Islet of Langerhans (tissue), 1 donor: ENCODE measurements at regions not wholly inside any gene's neighbourhood (a gene's known extent, or its start where the extent isn't known, plus 50 kb on each side); places are given as distances from the start of the nearest gene placed in this dataset.
"Not testable (repeated sequence)": the region's sequence is repeated elsewhere in the genome, so short reads cannot be mapped to it uniquely, and the experiment has no call there.

Experiments used
- FAIRE-seq: peaks from one replicate; lab custom pipeline; 2011; peaks lifted over from hg19 to GRCh38; lab: Jason Lieb, UNC

DNA sequence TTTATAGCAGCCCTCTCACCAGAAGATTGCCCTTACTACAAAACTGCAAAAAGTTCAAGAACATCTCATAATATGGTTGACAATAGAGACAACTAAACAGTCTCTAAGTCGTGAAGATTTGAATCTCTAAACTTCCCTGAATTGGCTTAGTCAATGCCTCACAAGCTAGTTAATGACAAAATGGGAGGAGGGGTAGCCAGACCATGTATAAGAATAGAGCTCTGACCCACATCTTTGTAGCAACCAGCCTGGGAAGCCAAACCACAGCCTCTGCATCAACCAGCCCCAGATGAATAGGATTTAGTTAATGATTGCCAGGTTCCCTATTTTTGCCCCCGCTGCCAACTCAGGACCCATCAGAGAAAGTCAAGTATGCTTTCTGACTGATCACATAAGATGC, 1265.9 kb upstream of the PCDH10 start:
- FAIRE-seq, result not testable (repeated sequence)

DNA sequence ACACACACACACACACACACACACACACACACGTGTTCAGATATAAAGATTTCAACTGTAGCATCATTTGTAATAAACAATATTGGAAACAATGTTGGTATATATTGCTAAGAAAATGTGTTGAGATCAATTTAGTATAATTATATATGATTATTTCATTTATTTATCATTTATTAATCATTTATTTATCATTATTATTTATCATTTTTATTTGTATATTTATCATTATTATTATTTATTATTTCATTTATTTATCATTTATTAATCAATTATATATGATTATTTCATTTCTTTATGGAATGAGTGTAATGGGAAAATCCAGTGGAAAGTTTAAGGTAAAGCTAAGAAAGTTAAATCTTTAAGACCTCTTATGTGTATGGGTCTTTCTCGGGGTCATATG, 1223.4 kb upstream of the PCDH10 start:
- FAIRE-seq, result not testable (repeated sequence)

DNA sequence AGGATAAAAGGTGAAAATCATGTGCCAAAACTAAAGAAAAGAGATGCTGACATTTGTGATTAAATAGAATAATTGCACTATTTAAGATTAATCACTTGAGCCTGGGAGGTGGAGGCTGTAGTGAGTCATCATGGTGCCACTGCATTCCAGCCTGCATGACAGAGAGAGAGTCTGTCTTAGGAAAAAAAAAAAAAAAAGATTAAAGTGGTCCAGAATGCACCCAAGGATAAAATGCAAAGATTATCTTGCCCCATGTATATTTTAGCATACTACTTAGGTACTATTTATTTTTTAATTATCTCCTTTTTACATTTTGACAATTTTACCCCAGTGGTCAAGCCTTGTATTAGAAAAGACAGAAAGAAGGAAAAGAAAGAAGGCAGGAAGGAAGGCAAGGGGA, 1181.4 kb upstream of the PCDH10 start:
- not testable (repeated sequence) for FAIRE-seq

DNA sequence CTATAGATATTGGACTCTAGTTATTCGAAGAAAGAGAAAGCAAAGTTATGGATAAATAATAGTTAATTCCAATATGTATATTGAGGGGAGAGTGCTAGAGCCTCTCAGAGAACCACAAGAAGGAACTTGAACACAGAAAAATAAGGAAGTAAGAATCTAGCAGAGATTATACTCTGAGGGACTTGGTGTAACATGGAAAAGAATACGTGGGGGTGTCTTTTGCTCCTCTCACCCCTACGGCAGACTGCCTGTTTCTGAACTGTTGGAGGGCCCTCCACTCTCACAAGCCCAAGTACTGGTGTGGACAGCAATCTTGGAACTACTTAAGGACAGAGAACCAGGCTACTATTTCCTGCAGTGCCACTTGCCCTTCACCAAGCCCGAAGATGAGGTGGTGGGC, 1174.4 kb upstream of the PCDH10 start:
- no peak for FAIRE-seq

DNA sequence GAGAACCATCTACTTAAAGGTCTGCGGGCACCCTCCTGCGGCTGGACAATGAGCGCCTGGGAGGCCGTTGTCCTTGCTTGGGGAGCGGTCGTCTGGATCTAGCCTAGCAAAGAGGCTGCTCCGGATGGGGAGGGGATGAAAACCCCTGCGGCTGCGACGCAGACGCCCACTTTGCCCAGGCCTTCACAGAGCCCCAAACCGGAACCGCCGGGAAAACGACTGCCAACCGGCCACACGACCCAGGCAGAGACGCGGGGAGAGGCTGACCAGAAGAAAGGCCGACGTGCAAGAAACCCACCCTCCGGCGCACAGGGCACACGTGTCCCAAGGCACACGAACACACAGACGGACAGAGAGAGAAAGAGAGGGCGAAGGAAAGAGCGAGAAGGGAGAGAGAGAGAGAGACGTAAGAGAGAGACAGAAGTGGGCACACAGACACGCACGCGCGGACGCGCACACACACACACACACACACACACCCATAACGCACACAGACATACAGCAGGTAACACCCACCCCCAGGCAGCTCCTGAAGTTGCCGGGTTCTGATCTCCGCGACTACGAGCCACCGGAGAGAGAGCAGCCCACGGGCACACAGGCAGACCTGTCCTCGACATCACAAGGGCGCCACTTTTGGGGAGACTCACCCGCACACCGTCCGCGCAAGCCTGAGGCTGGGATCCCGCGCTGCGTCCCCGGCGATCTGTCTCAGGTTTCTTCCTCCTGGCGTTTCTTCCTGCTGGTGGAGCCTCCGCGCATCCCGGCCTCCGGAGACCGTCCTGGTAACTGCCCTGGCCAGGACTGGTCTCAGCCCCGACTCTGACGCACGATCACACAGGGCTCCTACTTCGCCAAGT, 1173.6 kb upstream of the PCDH10 start:
- FAIRE-seq, result not testable (repeated sequence)

DNA sequence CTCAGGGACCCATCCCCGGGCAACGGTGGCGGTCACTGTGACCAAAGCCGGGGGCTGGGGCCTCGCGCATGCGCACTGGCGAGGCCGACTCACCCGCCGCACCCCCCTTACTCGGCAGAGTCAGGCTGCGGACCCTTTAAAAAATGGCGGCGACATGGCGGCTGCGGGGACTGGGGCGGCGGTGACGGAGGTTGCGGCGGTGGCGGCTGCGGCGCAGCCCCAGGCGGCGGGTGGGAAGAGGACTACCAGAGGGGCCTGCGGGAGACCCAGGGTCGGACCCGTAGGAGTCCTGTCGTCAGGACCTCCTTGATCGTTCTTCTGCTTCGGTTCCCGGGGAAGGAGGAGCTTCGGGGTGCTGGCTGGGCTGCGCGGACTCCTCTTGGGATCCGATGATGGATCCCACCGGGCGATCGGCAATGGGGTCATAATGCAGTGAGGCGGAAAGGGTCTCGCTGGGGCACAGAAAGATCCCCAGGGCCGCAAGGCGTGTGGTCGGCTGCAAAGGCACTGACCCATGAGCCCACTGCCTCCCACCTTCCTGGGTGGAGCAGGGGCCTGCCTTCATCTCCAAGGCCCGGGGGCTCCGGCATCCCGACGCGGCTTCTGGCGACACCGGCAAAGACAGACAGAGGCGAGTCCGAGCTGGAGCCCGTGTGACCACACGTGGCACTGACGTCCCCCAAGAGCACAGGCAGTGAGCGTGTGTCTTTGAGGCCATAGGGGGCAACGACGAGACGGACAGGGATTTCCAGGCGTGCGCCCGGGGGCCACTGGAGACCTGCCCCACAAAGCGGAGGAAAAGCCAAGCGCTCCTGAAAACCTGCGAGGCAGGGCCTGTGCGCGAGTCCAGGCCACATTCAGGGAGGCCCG, 1172.7 kb upstream of the PCDH10 start:
- FAIRE-seq, result not testable (repeated sequence)

DNA sequence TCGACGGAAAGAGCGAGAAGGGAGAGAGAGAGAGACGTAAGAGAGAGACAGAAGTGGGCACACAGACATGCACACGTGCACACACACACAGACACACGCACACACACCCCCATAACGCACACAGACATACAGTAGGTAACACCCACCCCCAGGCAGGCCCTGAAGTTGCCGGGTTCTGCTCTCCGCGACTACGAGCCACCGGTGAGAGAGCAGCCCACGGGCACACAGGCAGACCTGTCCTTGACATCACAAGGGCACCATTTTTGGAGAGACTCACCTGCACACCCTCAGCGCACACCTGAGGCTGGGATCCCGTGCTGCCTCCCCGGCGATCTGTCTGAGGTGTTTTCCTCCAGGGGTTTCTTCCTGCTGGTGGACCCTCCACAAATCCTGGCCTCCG, 1171.0 kb upstream of the PCDH10 start:
- FAIRE-seq, result no peak

DNA sequence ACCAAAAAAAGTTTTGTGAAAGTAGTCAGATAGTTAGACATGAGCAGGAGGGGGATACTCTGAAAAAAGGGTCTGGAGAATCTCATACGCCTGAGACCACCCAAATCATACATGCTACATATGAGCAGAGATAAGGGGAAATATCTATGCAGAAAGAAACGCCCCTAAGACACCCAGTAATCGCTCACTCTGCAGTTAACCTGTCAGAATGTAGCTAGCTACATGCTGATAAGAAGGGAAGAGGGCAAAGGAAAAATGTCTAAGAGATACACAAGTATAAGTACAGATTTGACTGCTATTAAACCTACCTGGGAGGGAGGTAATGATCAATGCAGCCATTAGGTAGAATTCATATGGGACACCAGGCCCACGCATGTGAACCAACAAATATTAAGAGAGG, 1159.5 kb upstream of the PCDH10 start:
- no peak for FAIRE-seq

DNA sequence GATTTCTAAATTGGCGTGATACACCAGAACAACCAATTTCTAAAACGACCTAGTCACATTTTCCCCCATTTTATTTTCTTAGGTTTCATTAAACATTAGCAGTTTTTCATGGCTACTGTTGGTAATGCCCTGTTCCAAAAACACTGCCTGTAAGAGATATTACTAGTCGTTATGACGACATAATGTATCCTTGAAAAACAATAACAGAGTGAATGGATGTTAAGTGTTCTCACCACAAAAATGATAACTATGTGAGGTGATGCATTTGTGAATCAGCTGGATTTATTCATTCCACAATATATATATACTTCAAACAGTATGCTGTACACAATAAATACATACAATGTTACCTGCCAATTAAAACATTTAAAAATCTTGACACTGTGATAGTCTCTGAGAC, 1147.6 kb upstream of the PCDH10 start:
- FAIRE-seq, result no peak

DNA sequence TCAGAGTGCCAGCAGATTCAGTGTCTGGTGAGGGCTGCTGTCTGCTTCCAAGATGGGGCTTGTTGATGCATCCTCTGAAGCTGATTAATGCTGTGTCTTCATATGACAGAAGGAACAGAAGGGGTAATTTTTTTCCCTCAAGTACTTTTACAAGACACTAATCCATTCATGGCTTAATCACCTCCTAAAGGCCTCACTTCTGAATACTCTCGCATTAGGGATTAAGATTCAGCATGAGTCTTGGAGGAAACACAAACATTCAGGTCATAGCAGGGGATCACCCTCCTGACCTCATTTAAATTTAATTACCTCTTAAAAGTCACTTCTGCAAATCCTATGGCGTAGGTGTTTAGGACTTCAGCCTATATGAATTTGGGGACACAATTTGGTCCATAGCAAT, 1145.5 kb upstream of the PCDH10 start:
- no peak for FAIRE-seq

DNA sequence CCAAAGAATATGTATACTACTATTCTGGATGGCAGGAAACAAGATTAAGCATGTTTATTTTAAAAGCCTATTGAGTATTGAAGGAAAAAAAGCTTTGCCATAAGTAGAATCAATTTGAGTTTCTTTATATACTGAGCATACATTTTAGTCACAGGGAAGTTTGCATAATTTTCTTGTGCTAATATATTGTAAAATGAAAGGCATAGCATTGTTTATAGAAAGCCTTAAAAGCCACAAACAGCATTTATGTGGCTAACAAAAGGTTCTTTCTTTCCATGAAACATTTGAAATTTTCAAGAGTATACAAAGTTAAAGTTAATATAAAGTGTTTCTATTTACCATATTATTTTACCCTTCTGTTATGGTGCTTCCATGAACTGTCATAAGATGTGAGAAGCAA, 1133.8 kb upstream of the PCDH10 start:
- FAIRE-seq, result no peak

DNA sequence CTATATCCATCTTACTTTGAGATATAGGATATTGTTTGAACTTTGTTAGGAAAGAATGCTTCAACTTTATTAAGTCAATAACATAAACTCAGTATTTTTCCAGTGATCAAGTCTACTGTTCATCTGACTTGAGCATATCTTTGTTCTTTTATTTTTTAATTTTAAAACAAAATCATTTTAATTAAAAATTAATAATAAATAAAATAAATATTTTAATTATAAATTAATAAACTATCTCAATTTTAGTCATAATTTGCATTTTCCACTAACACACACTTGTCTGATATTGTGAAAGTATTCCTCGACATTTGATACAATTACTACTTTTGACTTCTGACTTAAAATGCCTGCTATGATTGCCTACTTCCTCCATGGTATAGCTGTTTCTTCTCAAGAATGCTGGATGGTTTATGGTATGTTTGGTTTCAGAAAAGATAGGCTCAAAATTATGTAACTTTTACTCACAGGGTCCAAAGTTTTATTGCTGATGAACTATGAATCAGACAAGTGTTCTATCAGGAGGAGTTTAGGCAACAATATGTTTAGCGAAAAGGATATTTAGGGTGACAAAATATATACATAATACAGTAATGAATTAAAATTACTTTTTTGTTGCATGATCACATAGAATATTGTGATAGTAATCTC, 1132.3 kb upstream of the PCDH10 start:
- no peak for FAIRE-seq

DNA sequence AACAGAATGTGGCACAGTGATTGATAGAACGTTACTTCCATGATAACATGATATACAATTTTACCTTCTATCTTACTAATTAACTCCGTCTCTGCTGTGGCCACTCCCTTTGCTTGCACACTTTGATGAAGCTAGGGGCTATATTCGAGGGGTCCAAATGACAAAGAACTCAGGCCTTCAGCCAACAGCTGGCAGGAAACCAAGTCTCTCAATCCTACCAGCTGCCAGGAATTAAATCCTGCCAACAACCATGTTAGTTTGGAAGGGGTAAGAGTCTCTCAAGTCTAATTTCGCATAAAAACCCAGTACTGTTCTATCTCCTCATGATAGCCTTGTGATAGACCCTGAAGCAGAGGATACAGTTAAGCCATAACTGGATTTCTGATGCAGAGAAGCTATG, 1122.9 kb upstream of the PCDH10 start:
- no peak for FAIRE-seq

DNA sequence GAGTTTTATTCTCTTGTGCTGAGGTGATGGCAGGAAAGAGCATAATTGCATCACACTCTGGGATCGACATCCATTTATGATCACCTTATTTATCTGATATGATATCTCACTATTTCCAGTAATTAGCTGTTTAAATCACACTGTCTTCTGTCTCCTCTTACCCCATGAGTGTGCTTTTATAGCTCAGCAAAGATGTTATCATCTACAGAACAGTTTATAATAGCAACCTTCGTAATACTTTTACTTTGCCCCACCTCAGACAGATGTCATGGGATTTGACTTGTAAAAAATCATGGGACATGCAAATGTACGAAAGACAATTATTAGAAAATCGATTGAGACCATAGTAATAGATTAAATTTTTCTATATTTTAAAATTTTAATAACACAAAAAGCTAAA, 1122.3 kb upstream of the PCDH10 start:
- FAIRE-seq, result no peak

DNA sequence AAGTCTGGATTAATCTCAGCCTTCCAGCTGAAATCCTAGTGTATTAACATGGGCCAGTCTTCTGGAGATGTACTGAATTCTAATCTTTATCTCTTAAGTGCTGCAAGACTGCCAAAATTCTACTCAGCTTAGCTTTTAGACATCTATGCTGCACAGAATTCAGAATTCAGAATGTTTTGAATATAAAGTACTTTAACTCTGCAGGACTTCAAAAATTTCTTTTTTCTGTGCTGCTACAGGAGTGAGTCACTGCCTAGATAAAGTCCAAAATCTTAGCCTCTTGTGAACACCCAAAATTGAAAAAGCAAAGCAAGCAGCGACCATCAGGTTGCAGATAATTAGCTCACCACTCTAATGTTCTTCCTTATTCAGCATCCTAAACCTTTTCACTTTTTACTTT, 1092.6 kb upstream of the PCDH10 start:
- FAIRE-seq, result no peak

DNA sequence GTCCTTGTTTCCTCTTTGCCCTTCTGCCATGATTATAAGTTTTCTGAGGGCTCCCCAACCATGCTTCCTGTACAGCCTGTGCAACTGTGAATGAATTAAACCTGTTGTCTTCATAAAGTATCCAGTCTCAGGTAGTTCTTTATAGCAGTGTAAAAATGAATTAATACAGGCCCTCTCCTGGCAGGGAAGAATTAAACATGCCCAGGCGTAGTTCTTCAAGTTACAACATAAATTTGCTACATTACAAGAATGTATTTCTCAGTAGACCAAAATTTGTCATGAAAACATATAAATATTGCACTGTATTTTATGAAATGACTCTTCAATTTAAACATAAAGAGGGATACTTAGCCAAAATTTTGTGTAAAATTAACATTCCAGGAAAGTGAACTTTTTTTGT, 1089.9 kb upstream of the PCDH10 start:
- FAIRE-seq, result no peak

DNA sequence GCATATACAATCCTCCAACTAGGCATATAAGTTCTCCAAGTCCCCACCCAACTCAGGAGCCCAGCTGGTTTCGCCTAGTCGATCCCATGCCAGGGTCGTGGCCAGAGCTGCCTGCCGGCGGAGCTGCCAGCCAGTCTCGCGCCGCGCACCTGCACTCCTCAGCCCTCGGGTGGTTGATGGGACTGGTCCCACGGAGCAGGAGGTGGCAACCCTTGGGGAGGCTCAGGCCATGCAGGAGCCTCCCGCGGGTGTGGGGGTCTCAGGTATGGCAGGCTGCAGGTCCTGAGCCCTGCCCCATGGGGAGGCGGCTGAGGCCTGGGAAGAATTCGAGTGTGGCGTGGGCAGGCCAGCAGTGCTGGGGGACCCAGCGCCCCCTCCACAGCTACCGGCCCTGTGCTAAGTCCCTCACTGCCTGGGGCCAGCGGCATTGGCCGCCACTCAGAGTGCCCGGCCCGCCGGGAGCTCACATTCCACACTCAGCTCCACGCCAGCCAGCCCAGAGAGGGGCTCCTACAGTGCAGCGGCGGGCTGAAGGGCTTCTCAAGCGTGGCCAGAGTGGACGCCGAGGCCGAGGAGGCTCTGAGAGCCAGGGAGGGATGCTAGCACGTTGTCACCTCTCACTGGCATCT, 1086.4 kb upstream of the PCDH10 start:
- no peak for FAIRE-seq

DNA sequence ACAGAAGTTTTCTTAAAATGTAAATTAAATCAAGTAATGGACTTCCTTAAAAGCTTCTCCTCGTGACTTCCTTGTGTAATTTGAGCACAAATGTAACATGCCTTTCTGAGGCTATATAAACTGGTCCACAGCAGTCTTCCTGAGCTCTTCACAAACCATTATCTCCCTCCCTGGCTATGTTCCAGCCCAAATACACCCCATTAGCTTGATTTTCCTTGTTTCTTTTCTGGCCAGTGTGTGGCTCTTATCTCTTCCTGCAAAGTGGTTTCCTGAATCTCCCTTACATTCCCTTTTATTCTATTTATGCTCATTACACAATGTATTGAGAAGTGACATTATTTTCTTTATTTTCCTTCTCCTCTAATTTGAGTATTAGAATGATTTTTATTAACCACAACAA, 1085.3 kb upstream of the PCDH10 start:
- no peak for FAIRE-seq

DNA sequence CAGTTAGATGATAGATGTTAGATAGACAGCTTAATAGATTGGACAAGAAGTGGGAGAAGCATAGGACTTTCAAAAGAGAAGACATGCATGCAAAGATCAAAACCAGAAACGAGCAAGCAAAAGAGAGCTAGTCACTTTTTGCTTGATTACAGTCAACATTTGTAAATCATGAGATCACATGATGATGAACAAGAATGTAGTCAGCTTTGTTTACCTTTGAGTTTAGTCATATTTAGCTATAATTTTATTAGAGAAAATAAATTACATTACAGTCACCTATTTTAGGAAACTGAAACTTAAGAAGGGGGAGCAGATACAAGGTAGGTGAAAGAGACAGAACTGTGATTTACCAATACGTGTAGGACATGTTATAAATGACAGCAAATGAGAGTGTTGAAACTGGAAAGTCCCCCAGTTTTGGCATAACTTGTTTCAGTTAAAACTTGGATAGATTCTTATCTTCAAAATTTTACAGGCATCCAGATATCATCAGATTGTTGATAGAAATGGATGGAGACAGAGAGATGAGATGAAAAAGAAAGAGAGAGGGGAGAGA, 1083.1 kb upstream of the PCDH10 start:
- no peak for FAIRE-seq

DNA sequence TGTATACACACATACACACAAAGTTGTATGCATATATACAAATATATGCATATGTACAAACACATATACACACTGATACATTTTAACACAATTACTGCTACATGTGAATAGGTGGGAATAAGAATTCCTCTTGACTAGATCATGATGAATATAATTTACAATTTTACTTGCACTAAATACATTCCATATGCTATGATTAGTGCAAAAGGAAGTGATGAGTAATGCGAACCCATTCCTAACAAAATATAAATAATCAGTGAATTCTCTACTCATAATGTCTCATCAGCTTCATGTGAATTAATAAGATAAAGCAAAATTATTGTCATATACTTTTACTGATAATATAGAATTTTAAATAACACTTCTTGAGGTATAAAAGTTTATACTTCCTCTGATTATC, 1077.3 kb upstream of the PCDH10 start:
- FAIRE-seq, result no peak

DNA sequence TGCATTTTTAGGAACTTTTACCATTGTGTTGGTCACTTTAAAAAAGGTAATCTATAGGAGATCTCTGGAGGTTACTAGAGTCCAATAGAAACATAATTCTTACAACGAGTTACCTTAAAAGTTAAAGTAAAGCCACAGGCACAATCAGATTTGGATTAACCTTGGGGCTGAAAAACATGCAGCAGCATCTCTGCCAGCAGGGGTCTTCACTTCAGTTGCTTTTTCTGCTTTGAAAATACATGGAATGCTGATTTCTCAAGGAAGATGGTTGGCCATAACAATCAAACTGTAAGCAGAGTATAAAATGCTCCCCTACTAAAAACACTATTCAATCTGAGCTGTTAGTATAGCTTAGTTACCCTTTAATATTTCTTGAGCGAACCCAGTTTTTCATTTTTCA, 1072.3 kb upstream of the PCDH10 start:
- no peak for FAIRE-seq

DNA sequence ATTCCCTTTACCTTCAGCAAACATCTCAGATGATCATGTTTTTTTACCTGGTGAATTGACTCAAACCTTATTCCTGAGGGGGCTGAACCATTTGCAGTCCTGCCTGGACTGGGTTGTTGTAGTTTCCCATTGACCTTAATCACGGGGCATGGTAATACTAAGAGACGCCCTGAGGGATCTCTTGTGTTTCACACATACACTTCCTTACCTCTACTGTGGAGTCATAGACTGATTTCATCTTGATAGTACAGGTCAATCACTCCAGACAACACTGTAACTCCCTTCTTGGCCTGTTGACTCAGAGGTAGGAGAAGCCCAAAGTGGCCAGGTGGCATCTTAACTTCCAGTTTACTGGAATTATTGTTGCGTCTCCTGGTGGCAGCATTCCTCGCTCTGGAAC, 1064.0 kb upstream of the PCDH10 start:
- FAIRE-seq, result no peak
